SIG-M5 (cell line): ENCODE measurements at regions not wholly inside any gene's neighbourhood (a gene's known extent, or its start where the extent isn't known, plus 50 kb on each side); places are given as distances from the start of the nearest gene placed in this dataset.
"Not testable (repeated sequence)": the region's sequence is repeated elsewhere in the genome, so short reads cannot be mapped to it uniquely, and the experiment has no call there.

Experiments
- DNase-seq: peaks from one replicate; lab custom pipeline; 2025; lab: John Stamatoyannopoulos, UW

- no peak for DNase-seq
These were observed 267.8 kb downstream of the KTN1 start for GRCh38 chr14:55847766-55848165.

GRCh38 chr14:55848964-55849363 is 269.0 kb downstream of the KTN1 start:
- DNase-seq = no peak

GRCh38 chr14:55849833-55850232 is 268.4 kb upstream of the PELI2 start:
- DNase-seq = no peak

DNA sequence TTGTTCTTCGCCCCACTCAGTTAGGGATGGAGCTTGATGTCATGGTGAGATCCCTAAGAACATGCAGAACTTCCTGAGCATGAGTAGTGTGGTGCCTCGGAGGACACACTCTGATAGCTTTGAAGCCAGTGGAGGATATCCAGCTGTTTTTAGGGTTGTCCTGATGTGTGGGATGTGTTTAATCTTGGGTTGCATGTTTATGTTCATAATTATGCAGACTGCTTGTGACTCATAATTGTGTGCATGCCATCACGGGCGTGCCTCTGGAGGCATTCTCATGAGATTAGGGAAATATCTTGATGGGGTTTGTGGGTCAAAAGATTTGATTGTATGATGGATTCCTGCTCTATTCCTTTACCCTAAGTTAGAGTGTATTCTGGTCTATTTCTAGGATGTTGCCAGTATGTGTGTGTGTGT is 267.4 kb upstream of the PELI2 start:
- DNase-seq = no peak

DNA sequence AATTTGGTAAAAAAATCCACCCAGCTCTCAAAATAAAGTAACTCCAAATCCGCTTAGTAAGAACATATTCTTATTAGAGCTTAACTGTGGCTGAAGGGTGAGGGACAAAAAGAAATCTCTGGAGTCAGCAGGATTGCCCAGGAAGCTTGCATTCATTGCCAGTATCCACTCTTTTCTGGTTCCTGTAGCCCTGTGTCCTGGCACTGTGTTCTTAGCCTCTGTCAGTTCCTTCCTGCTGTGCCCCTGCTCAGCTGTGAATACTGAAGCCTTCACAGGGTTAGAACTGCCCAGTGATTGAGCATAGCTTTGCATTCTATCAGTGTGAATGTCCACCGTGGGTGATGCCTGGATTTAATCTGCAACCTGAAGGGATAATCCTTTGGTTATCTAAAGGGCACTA is 266.9 kb upstream of the PELI2 start:
- no peak for DNase-seq

GRCh38 chr14:55851961-55852360 is 266.2 kb upstream of the PELI2 start:
- no peak for DNase-seq

- no peak for DNase-seq
These were observed 262.5 kb upstream of the PELI2 start for GRCh38 chr14:55855751-55856150.

DNA sequence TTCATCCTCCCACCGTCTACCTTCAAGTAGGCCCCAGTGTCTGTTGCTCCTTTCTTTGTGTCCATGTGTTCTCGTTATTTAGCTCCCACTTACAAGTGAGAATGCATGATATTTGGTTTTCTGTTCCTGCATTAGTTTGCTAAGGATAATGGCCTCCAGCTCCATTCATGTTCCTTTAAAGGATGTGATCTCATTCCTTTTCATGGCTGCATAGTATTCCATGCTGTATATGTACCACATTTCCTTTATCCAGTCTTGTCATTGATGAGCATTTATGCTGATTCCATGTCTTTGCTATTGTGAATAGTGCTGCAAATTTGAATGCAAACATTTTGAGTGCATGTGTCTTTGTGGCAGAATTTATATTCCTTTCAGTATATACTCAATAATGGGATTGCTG is 259.6 kb upstream of the PELI2 start:
- DNase-seq = no peak

DNA sequence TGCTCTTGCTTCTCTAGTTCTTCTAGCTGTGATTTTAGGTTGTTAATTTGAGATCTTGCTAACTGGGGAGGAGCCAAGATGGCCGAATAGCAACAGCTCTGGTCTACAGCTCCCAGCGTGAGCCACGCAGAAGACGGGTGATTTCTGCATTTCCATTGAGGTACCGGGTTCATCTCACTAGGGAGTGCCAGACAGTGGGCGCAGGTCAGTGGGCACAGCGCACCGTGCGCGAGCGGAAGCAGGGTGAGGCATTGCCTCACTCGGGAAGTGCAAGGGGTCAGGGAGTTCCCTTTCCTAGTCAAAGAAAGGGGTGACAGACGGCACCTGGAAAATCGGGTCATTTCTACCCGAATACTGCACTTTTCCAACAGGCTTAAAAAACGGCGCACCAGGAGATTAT is 256.6 kb upstream of the PELI2 start:
- DNase-seq = not testable (repeated sequence)

GRCh38 chr14:55864890-55865655 is 253.1 kb upstream of the PELI2 start:
- DNase-seq = no peak

- DNase-seq = no peak
These were observed 250.9 kb upstream of the PELI2 start for GRCh38 chr14:55867311-55867710.

DNA sequence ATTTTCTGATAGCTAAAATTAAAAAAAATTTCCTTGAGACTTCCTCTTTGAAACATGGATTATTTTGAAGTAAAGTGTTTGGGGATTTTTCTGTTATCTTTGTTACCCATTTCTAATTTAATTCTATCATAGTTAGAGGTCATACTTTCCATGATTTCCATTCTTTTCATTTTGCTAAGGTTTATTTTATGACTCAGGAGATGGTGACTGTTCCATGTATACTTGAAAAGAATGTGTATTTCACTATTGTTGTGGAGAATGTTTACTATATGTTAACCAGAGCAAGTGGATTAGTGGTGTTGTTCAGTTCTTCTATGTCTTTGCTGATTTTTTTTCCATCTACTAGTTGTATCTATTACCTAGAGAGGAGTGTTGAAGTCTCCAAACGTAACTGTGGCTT is 250.5 kb upstream of the PELI2 start:
- DNase-seq = no peak

GRCh38 chr14:55869397-55870049 is 248.7 kb upstream of the PELI2 start:
- DNase-seq = no peak

- DNase-seq = no peak
These were observed 245.0 kb upstream of the PELI2 start for GRCh38 chr14:55873169-55873568.

DNA sequence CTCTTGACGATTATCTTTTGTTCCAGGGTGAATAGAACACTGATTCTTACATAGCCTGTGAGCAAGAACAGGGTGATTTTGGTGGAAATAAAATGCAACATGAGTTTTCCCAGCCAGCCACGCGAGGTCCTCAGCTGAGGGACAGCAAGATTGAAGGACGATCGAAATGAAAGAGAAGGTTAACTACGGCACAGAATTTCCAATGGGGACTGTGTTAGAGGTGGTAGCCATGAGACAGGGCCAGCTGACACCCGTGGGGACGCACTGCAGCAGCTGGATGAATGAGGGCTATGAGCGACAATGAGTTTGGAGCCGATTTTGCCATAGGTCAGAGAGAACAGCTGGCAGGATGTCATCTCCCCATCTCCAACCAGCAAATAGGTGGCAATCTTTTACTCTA is 243.4 kb upstream of the PELI2 start:
- DNase-seq = no peak

GRCh38 chr14:55877942-55878341 is 240.3 kb upstream of the PELI2 start:
- no peak for DNase-seq

DNA sequence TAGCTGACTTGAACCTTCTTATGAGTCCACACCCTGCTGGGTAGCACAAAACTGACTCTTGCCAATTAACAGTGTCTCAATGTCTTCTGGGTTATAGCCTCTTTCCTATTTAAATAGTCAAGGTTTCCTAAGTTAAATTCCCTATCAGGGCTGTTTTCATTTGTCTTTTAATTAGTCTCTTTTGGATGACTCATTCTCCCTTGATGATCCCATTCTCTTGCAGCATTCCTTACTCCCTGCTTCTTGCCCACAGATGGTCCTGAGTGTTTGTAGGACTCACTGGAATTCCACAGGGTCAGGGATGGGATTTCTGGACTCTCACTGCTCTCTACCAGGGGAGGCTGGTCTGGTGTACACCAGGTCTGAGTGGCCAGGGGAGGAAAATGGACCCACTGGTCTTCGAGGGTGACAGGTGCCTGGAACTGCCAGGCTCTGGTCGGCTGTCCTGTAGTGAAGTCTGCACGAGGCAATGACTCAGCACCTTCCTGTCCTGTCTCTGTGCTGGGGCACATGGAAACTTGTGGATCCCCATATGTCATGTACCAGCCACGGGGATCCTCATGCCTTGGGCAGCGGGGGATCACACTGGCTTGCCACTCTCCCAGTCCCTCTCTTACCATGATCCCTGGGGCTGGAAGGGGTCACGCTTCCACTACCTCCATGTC is 236.5 kb upstream of the PELI2 start:
- DNase-seq = no peak

DNA sequence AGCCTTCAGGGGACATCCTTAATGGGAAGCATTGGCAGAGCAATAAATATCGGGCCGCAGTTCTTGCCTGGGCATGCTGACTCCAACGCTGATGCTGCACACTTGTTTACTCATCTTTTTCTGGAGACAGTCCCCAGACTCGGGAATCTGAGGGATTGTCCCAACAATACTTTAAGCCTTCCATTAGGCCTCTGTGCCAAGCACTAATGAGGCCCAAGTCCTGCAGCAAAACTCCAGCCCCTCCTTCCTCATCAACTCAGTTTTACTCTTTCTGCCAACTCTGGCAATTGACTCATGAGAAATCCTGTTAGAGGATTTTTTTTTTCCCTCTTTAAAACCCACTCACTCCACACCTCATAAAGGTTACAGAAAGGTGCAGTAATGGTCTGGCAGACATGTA is 233.4 kb upstream of the PELI2 start:
- DNase-seq = no peak

GRCh38 chr14:55889124-55889523 is 229.1 kb upstream of the PELI2 start:
- DNase-seq = no peak

GRCh38 chr14:55891692-55892091 is 226.5 kb upstream of the PELI2 start:
- no peak for DNase-seq

DNA sequence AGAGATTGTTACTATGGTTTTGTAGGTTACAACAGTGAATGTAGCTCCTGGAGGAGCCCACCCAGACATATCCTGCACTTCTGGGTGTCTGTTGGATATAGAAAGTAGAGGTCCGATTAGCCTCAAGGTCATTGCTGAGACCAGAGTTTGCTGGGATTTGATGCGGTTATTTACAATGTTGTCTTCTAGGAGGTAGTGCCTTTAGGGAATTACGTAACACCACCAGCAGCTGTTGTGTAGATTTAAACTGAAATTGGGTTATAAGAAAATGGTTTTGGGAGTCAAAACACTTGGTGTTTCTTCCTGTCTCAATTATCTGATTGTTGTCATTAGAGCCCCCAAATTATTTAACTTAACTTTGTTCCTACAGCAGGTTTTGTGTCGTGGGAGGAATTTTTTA is 225.3 kb upstream of the PELI2 start:
- no peak for DNase-seq

- DNase-seq = no peak
These were observed 224.5 kb upstream of the PELI2 start for GRCh38 chr14:55893705-55894104.

- no peak for DNase-seq
These were observed 221.2 kb upstream of the PELI2 start for GRCh38 chr14:55897031-55897430.
